Neutrophil (primary cell): ENCODE measurements at regions not wholly inside any gene's neighbourhood (a gene's known extent, or its start where the extent isn't known, plus 50 kb on each side); places are given as distances from the start of the nearest gene placed in this dataset.

Experiments
- H3K27ac ChIP-seq: fragments of 200-600 bp; sonication (generic); 2 replicates; pipeline ENCODE4 v1.5.1; 2016; ENCODE audit warnings: mild to moderate bottlenecking, moderate library complexity
- H3K27me3 ChIP-seq: fragments of 200-600 bp; sonication (generic); 2 replicates; pipeline ENCODE4 v1.6.0; 2016; ENCODE audit warnings: mild to moderate bottlenecking
- H3K36me3 ChIP-seq: fragments of 200-600 bp; sonication (generic); 2 replicates; pipeline ENCODE4 v1.5.1; 2017
- H3K4me1 ChIP-seq, 2 experiments: fragments of 200-600 bp in 1 of 2; sonication (generic) in 1 of 2; 1 replicate in 1 of 2; 2 replicates in 1 of 2; pipeline versions ENCODE4 v1.5.1 to v1.6.1; 2013 to 2016; ENCODE audit warnings: low read depth in 1 of 2, low read length in 1 of 2, mild to moderate bottlenecking in 1 of 2, moderate library complexity in 1 of 2; ENCODE audit not compliant: control insufficient read depth in 1 of 2, insufficient read depth in 1 of 2
- H3K4me3 ChIP-seq, 2 experiments: fragments of 200-600 bp in 1 of 2; sonication (generic) in 1 of 2; 1 replicate in 1 of 2; 2 replicates in 1 of 2; pipeline ENCODE4 v1.5.1; 2013 to 2016; ENCODE audit warnings: low read depth in 1 of 2, low read length in 1 of 2, mild to moderate bottlenecking in 1 of 2, moderate library complexity in 1 of 2
- H3K9me3 ChIP-seq: fragments of 200-600 bp; sonication (generic); 2 replicates; pipeline ENCODE4 v1.5.1; 2016
- TF ChIP-seq, protein P1 (sequence below): fragments of 200-600 bp; sonication (generic); IDR thresholded peaks from 2 replicates; pipeline ENCODE4 v1.5.1; 2016; ENCODE audit warnings: antibody characterized with exemption

DNA sequence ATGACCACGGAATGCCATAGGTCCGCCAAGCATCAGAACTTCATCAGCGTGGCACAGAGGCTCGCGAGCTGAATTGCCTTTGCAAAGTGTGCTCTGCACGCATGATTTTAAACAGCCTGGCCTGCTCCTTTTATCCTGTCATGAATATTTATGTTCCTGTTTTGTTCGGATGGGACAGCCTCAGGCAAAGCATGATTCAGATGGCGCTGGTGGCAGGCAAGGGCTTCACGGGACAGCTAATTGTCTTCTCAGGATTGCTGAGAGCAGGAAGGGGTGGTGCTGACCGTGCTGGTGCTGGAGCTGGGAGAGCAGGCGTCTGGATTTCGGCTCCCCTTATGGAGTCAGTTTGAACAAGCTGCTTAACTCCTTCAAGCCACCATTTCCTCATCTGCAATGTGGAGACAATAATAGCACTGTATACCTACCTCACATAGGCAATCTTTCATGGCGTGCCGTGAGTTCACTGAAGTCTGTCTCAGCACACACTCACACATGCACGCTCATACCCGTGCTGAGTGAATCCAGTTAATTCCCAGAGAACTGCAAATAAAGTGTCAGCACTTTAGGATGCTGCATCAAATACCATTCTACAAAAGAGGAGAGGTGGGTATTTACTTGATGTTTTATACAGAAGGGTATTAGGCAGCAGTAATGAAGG is 79.7 kb upstream of the APCDD1 start:
- no peaks in the 10 kb centered on the region for H3K27me3 ChIP-seq
- H3K27ac ChIP-seq: no peak overlapping the region
- H3K4me3 ChIP-seq: no peak overlapping the region
- H3K9me3 ChIP-seq: no peaks in the 10 kb centered on the region
- TF ChIP-seq, protein P1, sequence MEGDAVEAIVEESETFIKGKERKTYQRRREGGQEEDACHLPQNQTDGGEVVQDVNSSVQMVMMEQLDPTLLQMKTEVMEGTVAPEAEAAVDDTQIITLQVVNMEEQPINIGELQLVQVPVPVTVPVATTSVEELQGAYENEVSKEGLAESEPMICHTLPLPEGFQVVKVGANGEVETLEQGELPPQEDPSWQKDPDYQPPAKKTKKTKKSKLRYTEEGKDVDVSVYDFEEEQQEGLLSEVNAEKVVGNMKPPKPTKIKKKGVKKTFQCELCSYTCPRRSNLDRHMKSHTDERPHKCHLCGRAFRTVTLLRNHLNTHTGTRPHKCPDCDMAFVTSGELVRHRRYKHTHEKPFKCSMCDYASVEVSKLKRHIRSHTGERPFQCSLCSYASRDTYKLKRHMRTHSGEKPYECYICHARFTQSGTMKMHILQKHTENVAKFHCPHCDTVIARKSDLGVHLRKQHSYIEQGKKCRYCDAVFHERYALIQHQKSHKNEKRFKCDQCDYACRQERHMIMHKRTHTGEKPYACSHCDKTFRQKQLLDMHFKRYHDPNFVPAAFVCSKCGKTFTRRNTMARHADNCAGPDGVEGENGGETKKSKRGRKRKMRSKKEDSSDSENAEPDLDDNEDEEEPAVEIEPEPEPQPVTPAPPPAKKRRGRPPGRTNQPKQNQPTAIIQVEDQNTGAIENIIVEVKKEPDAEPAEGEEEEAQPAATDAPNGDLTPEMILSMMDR: no peak
- no peaks in the 10 kb centered on the region for H3K36me3 ChIP-seq
- peaks cover 0 to 13% of the 10 kb centered on the region in 2 experiments for H3K4me1 ChIP-seq

DNA sequence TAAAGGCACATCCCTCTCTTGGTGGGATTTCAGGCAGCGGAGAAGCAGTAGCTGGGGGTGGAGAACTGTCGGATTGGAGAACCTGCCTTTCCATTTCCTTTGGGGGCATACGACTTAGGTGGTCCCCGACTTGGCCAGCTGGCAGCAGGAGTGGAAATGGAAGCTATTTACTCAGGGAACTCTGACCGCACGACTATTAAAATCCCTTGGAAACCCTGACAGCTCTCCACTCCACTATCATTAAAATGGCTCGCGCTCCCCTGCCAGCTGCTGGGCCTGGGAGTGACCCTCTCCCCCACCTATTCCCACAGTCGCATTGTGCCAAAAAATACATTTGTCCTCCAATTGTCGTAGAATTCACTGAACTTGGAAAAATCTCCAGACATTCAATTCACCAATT is 77.7 kb upstream of the APCDD1 start:
- H3K4me3 ChIP-seq: no peak overlapping the region
- H3K4me1 ChIP-seq: peaks cover 0 to 14% of the 10 kb centered on the region in 2 experiments
- no peaks in the 10 kb centered on the region for H3K27me3 ChIP-seq
- H3K27ac ChIP-seq: no peak overlapping the region
- no peaks in the 10 kb centered on the region for H3K9me3 ChIP-seq
- no peaks in the 10 kb centered on the region for H3K36me3 ChIP-seq
- TF ChIP-seq, protein P1: no peak

DNA sequence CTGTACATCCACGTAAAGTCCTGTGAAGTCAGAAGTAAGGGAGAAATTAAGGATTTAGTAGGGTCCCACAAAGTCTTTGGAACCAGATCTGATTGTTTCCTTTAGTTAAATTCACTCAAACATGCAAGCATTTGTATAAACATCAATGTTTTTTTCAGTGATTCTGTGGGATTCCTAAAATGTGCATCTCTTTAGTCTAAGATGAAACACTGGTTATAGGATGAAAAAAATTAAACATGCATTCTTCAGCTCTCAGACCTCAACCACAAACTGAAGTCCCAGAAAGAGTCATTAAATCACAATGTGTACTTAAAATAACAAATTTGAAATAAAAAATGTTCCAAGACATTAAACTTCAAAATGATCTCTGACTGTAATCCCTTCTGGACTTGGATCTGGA is 76.5 kb upstream of the APCDD1 start:
- TF ChIP-seq, protein P1: no peak
- H3K9me3 ChIP-seq: no peaks in the 10 kb centered on the region
- H3K4me1 ChIP-seq: peaks cover 0 to 14% of the 10 kb centered on the region in 2 experiments
- H3K27ac ChIP-seq: no peak overlapping the region
- H3K27me3 ChIP-seq: no peaks in the 10 kb centered on the region
- no peak overlapping the region for H3K4me3 ChIP-seq
- H3K36me3 ChIP-seq: no peaks in the 10 kb centered on the region

- Histone ChIP-seq H3K4me1 (peaks cover 0 to 14% of the 10 kb centered on the region in 2 experiments), H3K4me3 (no peak overlapping the region), H3K27ac (no peak overlapping the region), H3K36me3 (no peaks in the 10 kb centered on the region), H3K9me3 (no peaks in the 10 kb centered on the region), H3K27me3 (no peaks in the 10 kb centered on the region)
- TF ChIP-seq, protein P1: no peak
Observed at GRCh38 chr18:10378688-10379420, 75.6 kb upstream of the APCDD1 start.

DNA sequence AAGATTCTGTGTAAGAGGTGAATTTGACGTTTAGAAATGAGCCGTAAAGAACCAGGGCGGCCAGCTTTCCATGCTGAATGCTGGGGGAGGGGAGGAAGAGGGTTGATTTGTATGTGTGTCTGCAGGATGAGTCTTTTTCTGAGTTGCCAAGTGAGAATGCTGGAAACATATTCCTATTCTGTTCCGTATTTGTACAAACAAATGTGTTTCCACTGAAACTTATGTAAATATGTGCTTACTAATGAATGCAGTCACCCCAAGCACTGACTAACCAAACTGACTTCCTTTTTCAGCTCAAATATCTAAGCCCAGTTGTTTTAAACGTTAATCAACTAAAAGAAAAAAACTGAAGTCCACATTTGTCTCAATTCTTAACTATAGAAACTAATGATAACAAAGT is 74.9 kb upstream of the APCDD1 start:
- H3K27ac ChIP-seq: no peak overlapping the region
- H3K27me3 ChIP-seq: no peaks in the 10 kb centered on the region
- TF ChIP-seq, protein P1: no peak
- H3K4me3 ChIP-seq: no peak overlapping the region
- no peaks in the 10 kb centered on the region for H3K36me3 ChIP-seq
- peaks cover 0 to 14% of the 10 kb centered on the region in 2 experiments for H3K4me1 ChIP-seq
- H3K9me3 ChIP-seq: no peaks in the 10 kb centered on the region
